ENCODE measurements at regions not wholly inside any gene's neighbourhood (a gene's known extent, or its start where the extent isn't known, plus 50 kb on each side); places are given as distances from the start of the nearest gene placed in this dataset.

DNA sequence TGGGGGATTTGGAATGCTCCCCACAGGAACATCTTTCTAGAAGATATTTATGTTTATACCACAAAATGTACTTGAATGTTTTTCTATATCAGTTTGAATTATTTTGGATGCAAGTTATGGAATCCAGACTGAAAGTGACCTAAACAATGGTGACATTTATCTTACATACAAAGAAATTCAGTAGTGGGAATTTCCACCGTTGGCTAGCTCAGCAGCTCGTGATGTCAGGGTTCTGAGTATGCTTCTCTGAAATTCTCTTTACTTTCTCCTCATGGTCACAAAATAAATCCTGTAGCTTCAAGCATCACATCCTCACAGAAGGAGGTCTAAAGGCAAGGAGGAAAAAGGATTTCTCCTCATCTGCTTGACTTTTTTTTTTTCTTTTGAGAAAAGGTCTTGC is 105.3 kb downstream of the AKAIN1 start:
- Histone ChIP-seq H3K27ac (no peak overlapping the region), H3K27me3 (no peaks in the 10 kb centered on the region), H3K4me3 (no peak overlapping the region), H3K36me3 (no peaks in the 10 kb centered on the region), H3K9me3 (no peaks in the 10 kb centered on the region), H3K4me1 (no peaks in the 10 kb centered on the region)
- no peak for TF ChIP-seq CTCF (IDR thresholded peaks at IDR 0.05)
- no peak for TF ChIP-seq POLR2A (IDR thresholded peaks at IDR 0.05)
- 63% methylated on average over 2 of the region's 2 CpGs for WGBS (ENCODE audit: insufficient coverage, low coverage, low lambda C conversion rate, missing lambda C conversion rate)
- intact Hi-C loops (cut with DNase I) = no loop called here
- ATAC-seq = no peak
- no peak for DNase-seq

GRCh38 chr18:5075297-5075696 is 121.8 kb downstream of the AKAIN1 start:
- H3K4me3 ChIP-seq = no peak overlapping the region
- DNase-seq (no peak), ATAC-seq (no peak)
- H3K27me3 ChIP-seq = no peaks in the 10 kb centered on the region
- H3K9me3 ChIP-seq = no peaks in the 10 kb centered on the region
- no peak for TF ChIP-seq CTCF (IDR thresholded peaks at IDR 0.05)
- no peak for TF ChIP-seq POLR2A (IDR thresholded peaks at IDR 0.05)
- H3K4me1 ChIP-seq = no peaks in the 10 kb centered on the region
- no peaks in the 10 kb centered on the region for H3K36me3 ChIP-seq
- 43% methylated on average over 3 of the region's 3 CpGs for WGBS (ENCODE audit: insufficient coverage, low coverage, low lambda C conversion rate, missing lambda C conversion rate)
- no peak overlapping the region for H3K27ac ChIP-seq
- intact Hi-C loops (cut with DNase I) = no loop called here

- Histone ChIP-seq H3K9me3 (no peaks in the 10 kb centered on the region), H3K27me3 (no peaks in the 10 kb centered on the region), H3K4me3 (no peak overlapping the region), H3K4me1 (no peaks in the 10 kb centered on the region), H3K27ac (no peak overlapping the region), H3K36me3 (no peaks in the 10 kb centered on the region)
- peak; percentile 79 to 91 (median 88) for ATAC-seq
- no peak for DNase-seq
- TF ChIP-seq CTCF (IDR thresholded peaks at IDR 0.05) = peak; percentile 43 to 54 (median 45)
- no peak for TF ChIP-seq POLR2A (IDR thresholded peaks at IDR 0.05)
- WGBS (ENCODE audit: insufficient coverage, low coverage, low lambda C conversion rate, missing lambda C conversion rate) = 21% methylated on average over 9 of the region's 9 CpGs
- intact Hi-C loops (cut with DNase I) = no loop called here
These were observed 123.8 kb downstream of the AKAIN1 start for GRCh38 chr18:5073026-5073944.

DNA sequence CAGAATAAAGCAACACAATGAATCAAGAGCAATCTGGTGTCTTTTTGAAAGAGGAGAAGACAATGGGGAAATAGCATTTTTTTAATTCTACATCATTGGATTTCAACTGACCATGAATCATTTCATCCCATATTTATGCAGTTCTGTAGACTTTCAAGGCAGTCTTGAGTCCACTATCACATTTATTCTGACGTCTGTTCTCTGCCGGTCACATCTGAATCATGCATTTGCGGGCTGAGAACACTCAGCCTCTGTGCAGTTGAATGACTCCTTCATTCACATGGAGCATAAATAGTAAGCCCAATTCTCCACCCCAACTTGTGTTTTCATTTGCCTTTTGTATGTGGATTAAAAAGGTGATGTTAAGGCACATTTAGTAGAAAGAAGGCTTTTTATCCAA is 128.2 kb downstream of the AKAIN1 start:
- no peak for TF ChIP-seq POLR2A (IDR thresholded peaks at IDR 0.05)
- TF ChIP-seq CTCF (IDR thresholded peaks at IDR 0.05) = no peak
- no peak for ATAC-seq
- no peaks in the 10 kb centered on the region for H3K9me3 ChIP-seq
- H3K27me3 ChIP-seq = no peaks in the 10 kb centered on the region
- H3K36me3 ChIP-seq = no peaks in the 10 kb centered on the region
- H3K4me3 ChIP-seq = no peak overlapping the region
- WGBS (ENCODE audit: insufficient coverage, low coverage, low lambda C conversion rate, missing lambda C conversion rate) = 74% methylated on average over 3 of the region's 3 CpGs
- intact Hi-C loops (cut with DNase I) = no loop called here
- no peaks in the 10 kb centered on the region for H3K4me1 ChIP-seq
- H3K27ac ChIP-seq = no peak overlapping the region
- no peak for DNase-seq
